HEK293 (cell line): ENCODE measurements at regions not wholly inside any gene's neighbourhood (a gene's known extent, or its start where the extent isn't known, plus 50 kb on each side); places are given as distances from the start of the nearest gene placed in this dataset.

Source experiments
- CTCF ChIA-PET: fragments of 350-600 bp; formaldehyde crosslinking; extraction: SDS; loops from one replicate; lab custom pipeline; 2021; ENCODE audit warnings: antibody characterized with exemption; lab: Yijun Ruan, JAX
- POLR2A ChIA-PET: fragments of 300-600 bp; formaldehyde crosslinking; extraction: SDS; loops from one replicate; lab custom pipeline; 2020; ENCODE audit warnings: antibody characterized with exemption, inconsistent platforms; lab: Yijun Ruan, JAX
- H3K27ac ChIP-seq: fragments of 200-500 bp; sonication (Bioruptor generic); 2 replicates; pipeline ENCODE4 v1.5.1; 2014; ENCODE audit warnings: low read depth, low read length, control low read depth, inconsistent platforms; ENCODE audit errors: extremely low read depth
- H3K36me3 ChIP-seq, 2 experiments: fragments of 200-500 bp in 1 of 2; sonication (Bioruptor generic) in 1 of 2; 1 replicate in 1 of 2; 2 replicates in 1 of 2; pipeline ENCODE4 v1.5.1; 2014 to 2017; ENCODE audit warnings: inconsistent platforms in 2 of 2, low read length in 2 of 2; ENCODE audit not compliant: control insufficient read depth in 2 of 2, insufficient read depth in 1 of 2
- H3K4me1 ChIP-seq: fragments of 200-500 bp; sonication (Bioruptor generic); 2 replicates; pipeline ENCODE4 v1.5.1; 2014; ENCODE audit warnings: mild to moderate bottlenecking, low read length, inconsistent platforms; ENCODE audit not compliant: control insufficient read depth, insufficient read depth
- H3K4me3 ChIP-seq: 2 replicates; pipeline ENCODE4 v1.5.1; 2011; ENCODE audit warnings: low read depth, mild to moderate bottlenecking, control low read depth, low read length, moderate library complexity
- H3K9me3 ChIP-seq: fragments of 200-500 bp; sonication (Bioruptor generic); 2 replicates; pipeline ENCODE4 v1.5.1; 2014; ENCODE audit warnings: low read depth, low read length, inconsistent platforms; ENCODE audit not compliant: control insufficient read depth, insufficient read depth
- BCL11A ChIP-seq: fragments of 450-650 bp; formaldehyde crosslinking; IDR thresholded peaks from 2 replicates; pipeline ENCODE4 v1.5.1; 2016; ENCODE audit warnings: low read depth, missing biosample characterization, missing genetic modification characterization
- KLF16 ChIP-seq: fragments of 450-650 bp; formaldehyde crosslinking; IDR thresholded peaks from 2 replicates; pipeline ENCODE4 v1.5.1; 2017; ENCODE audit warnings: missing biosample characterization, missing genetic modification characterization
- MZF1 ChIP-seq: fragments of 450-650 bp; formaldehyde crosslinking; IDR thresholded peaks from 2 replicates; pipeline ENCODE4 v1.5.1; 2017; ENCODE audit warnings: missing biosample characterization, missing genetic modification characterization, borderline replicate concordance
- SALL2 ChIP-seq: fragments of 450-650 bp; formaldehyde crosslinking; IDR thresholded peaks from 2 replicates; pipeline ENCODE4 v1.5.0; 2017; ENCODE audit warnings: missing biosample characterization, mild to moderate bottlenecking, missing genetic modification characterization, borderline replicate concordance
- SP7 ChIP-seq: fragments of 450-650 bp; formaldehyde crosslinking; IDR thresholded peaks from 2 replicates; pipeline ENCODE4 v1.5.1; 2016; ENCODE audit warnings: missing biosample characterization, missing genetic modification characterization
- YY2 ChIP-seq: fragments of 450-650 bp; formaldehyde crosslinking; IDR thresholded peaks from 2 replicates; pipeline ENCODE4 v1.5.1; 2016; ENCODE audit warnings: missing biosample characterization, missing genetic modification characterization
- ZFP69B ChIP-seq: fragments of 450-650 bp; formaldehyde crosslinking; IDR thresholded peaks from 2 replicates; pipeline ENCODE4 v1.5.1; 2016; ENCODE audit warnings: missing biosample characterization, missing genetic modification characterization
- ZNF140 ChIP-seq: fragments of 450-650 bp; formaldehyde crosslinking; IDR thresholded peaks from 2 replicates; pipeline ENCODE4 v1.5.1; 2016; ENCODE audit warnings: missing biosample characterization, missing genetic modification characterization
- ZNF146 ChIP-seq: fragments of 450-650 bp; formaldehyde crosslinking; IDR thresholded peaks from 2 replicates; pipeline ENCODE4 v1.5.1; 2016; ENCODE audit warnings: missing biosample characterization, missing genetic modification characterization
- ZNF16 ChIP-seq: fragments of 450-650 bp; formaldehyde crosslinking; IDR thresholded peaks from 2 replicates; pipeline ENCODE4 v1.5.1; 2016; ENCODE audit warnings: low read depth, missing biosample characterization, missing genetic modification characterization
- ZNF169 ChIP-seq: fragments of 450-650 bp; formaldehyde crosslinking; IDR thresholded peaks from 2 replicates; pipeline ENCODE4 v1.5.1; 2016; ENCODE audit warnings: missing biosample characterization, missing genetic modification characterization
- ZNF19 ChIP-seq: fragments of 450-650 bp; formaldehyde crosslinking; IDR thresholded peaks from 2 replicates; pipeline ENCODE4; 2016; ENCODE audit warnings: missing biosample characterization, missing genetic modification characterization, low read depth
- ZNF221 ChIP-seq: fragments of 450-650 bp; formaldehyde crosslinking; IDR thresholded peaks from 2 replicates; pipeline ENCODE4 v1.5.1; 2017; ENCODE audit warnings: missing biosample characterization, missing genetic modification characterization, borderline replicate concordance
- ZNF274 ChIP-seq, 2 experiments: fragments of 200-500 bp in 1 of 2; fragments of 450-650 bp in 1 of 2; sonication (Bioruptor generic) in 1 of 2; formaldehyde crosslinking in 1 of 2; IDR thresholded peaks; 2 replicates each; pipeline versions ENCODE4 v1.5.1 to v1.6.1; 2014 to 2016; ENCODE audit warnings: borderline replicate concordance in 1 of 2, inconsistent platforms in 1 of 2, low read length in 1 of 2, missing biosample characterization in 1 of 2, missing genetic modification characterization in 1 of 2
- ZNF341 ChIP-seq: fragments of 450-650 bp; formaldehyde crosslinking; IDR thresholded peaks from 2 replicates; pipeline ENCODE4; 2016; ENCODE audit warnings: low read depth, missing biosample characterization, missing genetic modification characterization
- ZNF350 ChIP-seq: fragments of 450-650 bp; formaldehyde crosslinking; IDR thresholded peaks from 2 replicates; pipeline ENCODE4 v1.5.0; 2017; ENCODE audit warnings: missing biosample characterization, mild to moderate bottlenecking, missing genetic modification characterization
- ZNF433 ChIP-seq: fragments of 450-650 bp; formaldehyde crosslinking; IDR thresholded peaks from 2 replicates; pipeline ENCODE4 v1.5.1; 2016; ENCODE audit warnings: missing biosample characterization, missing genetic modification characterization, low read depth
- ZNF521 ChIP-seq: fragments of 450-650 bp; formaldehyde crosslinking; IDR thresholded peaks from 2 replicates; pipeline ENCODE4 v1.5.1; 2017; ENCODE audit warnings: missing biosample characterization, mild to moderate bottlenecking, missing genetic modification characterization
- ZNF654 ChIP-seq: fragments of 450-650 bp; formaldehyde crosslinking; IDR thresholded peaks from 2 replicates; pipeline ENCODE4 v1.5.1; 2016; ENCODE audit warnings: low read depth, missing biosample characterization, missing genetic modification characterization
- ZNF701 ChIP-seq: fragments of 450-650 bp; formaldehyde crosslinking; IDR thresholded peaks from 2 replicates; pipeline ENCODE4 v1.5.1; 2016; ENCODE audit warnings: missing biosample characterization, missing genetic modification characterization
- TF ChIP-seq, protein P1 (sequence below): fragments of 450-650 bp; formaldehyde crosslinking; IDR thresholded peaks from 2 replicates; pipeline ENCODE4 v1.5.1; 2016; ENCODE audit warnings: missing biosample characterization, missing genetic modification characterization, low read depth
- TF ChIP-seq, protein P2 (sequence below): fragments of 450-650 bp; formaldehyde crosslinking; IDR thresholded peaks from 2 replicates; pipeline ENCODE4 v1.5.1; 2016; ENCODE audit warnings: missing biosample characterization, missing genetic modification characterization
- TF ChIP-seq, protein P3 (sequence below): fragments of 450-650 bp; formaldehyde crosslinking; IDR thresholded peaks from 2 replicates; pipeline ENCODE4 v1.5.1; 2016; ENCODE audit warnings: missing biosample characterization, missing genetic modification characterization

DNA sequence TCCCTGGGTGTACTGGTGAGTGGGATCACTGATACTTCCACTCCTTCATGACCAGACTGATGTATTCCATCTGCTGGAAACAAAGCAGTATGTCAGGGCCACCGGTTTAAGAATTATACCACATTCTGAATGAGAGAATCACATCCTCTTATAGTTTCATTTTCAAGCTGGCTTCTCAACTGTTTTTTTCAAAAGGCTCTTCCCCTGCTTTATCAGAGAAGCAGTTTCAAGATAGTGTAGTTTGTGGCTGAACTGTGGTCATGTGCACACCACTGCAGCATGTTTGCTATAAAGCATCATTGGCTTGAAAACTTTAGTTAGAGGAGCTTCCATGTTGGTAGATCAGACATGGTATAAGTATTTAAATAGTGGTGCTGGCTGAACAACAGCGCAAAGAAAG is 450.5 kb upstream of the CDH10 start (continued):
- TF ChIP-seq ZNF274 (IDR thresholded peaks at IDR 0.05; ENCODE audit: low read length) (no peak), ZNF274 (tag by site-specific recombination; IDR thresholded peaks at IDR 0.05; ENCODE audit: borderline replicate concordance) (no peak), ZNF341 (tag by site-specific recombination) (no peak)

DNA sequence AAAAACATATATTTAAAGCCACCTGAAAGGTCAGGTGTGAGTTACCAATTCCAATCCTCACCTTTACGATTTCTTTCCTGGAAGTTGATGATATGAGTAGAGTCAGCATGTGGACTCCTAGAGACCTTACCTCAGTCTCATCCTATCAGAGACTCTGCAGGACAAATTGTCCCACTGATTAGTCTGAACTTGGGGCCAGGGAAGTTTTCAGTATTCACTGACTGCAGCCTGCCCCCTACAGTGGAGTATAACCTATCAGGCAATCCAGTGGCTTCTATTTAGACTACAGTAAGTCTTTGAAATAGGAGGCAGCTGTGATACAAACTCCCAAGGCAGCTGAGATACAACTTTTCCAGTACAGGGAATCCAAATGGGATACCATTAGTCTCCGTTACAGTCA is 449.4 kb upstream of the CDH10 start:
- ChIA-PET POLR2A (no interaction called here), CTCF (no interaction called here)
- Histone ChIP-seq H3K27ac (no peak overlapping the region), H3K36me3 (no peaks in the 10 kb centered on the region), H3K9me3 (no peaks in the 10 kb centered on the region), H3K4me1 (no peaks in the 10 kb centered on the region), H3K4me3 (no peak overlapping the region)
- TF ChIP-seq, protein P1, sequence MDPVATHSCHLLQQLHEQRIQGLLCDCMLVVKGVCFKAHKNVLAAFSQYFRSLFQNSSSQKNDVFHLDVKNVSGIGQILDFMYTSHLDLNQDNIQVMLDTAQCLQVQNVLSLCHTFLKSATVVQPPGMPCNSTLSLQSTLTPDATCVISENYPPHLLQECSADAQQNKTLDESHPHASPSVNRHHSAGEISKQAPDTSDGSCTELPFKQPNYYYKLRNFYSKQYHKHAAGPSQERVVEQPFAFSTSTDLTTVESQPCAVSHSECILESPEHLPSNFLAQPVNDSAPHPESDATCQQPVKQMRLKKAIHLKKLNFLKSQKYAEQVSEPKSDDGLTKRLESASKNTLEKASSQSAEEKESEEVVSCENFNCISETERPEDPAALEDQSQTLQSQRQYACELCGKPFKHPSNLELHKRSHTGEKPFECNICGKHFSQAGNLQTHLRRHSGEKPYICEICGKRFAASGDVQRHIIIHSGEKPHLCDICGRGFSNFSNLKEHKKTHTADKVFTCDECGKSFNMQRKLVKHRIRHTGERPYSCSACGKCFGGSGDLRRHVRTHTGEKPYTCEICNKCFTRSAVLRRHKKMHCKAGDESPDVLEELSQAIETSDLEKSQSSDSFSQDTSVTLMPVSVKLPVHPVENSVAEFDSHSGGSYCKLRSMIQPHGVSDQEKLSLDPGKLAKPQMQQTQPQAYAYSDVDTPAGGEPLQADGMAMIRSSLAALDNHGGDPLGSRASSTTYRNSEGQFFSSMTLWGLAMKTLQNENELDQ (tag by site-specific recombination): no peak
- TF ChIP-seq MZF1 (tag by site-specific recombination): no peak
- TF ChIP-seq, protein P2, sequence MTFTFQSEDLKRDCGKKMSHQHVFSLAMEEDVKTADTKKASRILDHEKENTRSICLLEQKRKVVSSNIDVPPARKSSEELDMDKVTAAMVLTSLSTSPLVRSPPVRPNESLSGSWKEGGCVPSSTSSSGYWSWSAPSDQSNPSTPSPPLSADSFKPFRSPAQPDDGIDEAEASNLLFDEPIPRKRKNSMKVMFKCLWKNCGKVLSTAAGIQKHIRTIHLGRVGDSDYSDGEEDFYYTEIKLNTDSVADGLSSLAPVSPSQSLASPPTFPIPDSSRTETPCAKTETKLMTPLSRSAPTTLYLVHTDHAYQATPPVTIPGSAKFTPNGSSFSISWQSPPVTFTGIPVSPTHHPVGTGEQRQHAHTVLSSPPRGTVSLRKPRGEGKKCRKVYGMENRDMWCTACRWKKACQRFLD: no peak
- no peak for TF ChIP-seq ZNF221
- no peak for TF ChIP-seq SALL2
- TF ChIP-seq ZNF433 (tag by site-specific recombination): no peak
- TF ChIP-seq ZNF654 (tag by site-specific recombination): no peak
- TF ChIP-seq ZNF140 (tag by site-specific recombination): no peak
- TF ChIP-seq ZNF521 (tag by site-specific recombination): no peak
- no peak for TF ChIP-seq ZFP69B (tag by site-specific recombination)
- no peak for TF ChIP-seq ZNF146 (tag by site-specific recombination)
- TF ChIP-seq ZNF701 (tag by site-specific recombination): no peak
- no peak for TF ChIP-seq ZNF16 (tag by site-specific recombination)
- TF ChIP-seq ZNF350: no peak
- no peak for TF ChIP-seq YY2 (tag by site-specific recombination)
- no peak for TF ChIP-seq ZNF169
- TF ChIP-seq SP7 (tag by site-specific recombination): no peak
- no peak for TF ChIP-seq KLF16 (tag by site-specific recombination)

DNA sequence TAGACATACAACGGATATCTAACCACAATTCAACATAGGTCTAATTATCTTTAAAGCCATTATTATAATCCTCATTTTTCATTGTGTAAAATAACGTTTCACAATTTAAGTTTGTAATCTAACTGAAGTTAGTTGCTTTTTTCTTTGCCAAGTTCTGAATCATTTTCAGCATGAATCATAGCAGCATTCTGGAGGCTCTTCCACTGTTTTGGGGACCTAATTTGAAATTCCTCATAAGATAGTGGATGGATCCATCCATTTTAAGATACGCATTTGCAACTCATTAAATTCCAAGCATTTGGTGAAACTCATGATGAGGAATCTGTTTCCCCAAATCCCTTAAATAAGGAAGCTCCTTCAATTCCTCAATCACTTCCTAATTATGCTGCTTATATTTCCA is 447.1 kb upstream of the CDH10 start:
- H3K27ac ChIP-seq: no peak overlapping the region
- ChIA-PET CTCF (interaction anchor here (0.7 kb wide), 1 partner anchor 39 kb away, joined by 3 read pairs; no protein-coding TSS in a partner anchor), POLR2A (no interaction called here)
- H3K4me3 ChIP-seq: no peak overlapping the region
- no peaks in the 10 kb centered on the region for H3K36me3 ChIP-seq
- no peaks in the 10 kb centered on the region for H3K9me3 ChIP-seq
- H3K4me1 ChIP-seq: no peaks in the 10 kb centered on the region
- TF ChIP-seq ZNF19 (tag by site-specific recombination) (no peak), BCL11A (no peak)
- TF ChIP-seq, protein P3, sequence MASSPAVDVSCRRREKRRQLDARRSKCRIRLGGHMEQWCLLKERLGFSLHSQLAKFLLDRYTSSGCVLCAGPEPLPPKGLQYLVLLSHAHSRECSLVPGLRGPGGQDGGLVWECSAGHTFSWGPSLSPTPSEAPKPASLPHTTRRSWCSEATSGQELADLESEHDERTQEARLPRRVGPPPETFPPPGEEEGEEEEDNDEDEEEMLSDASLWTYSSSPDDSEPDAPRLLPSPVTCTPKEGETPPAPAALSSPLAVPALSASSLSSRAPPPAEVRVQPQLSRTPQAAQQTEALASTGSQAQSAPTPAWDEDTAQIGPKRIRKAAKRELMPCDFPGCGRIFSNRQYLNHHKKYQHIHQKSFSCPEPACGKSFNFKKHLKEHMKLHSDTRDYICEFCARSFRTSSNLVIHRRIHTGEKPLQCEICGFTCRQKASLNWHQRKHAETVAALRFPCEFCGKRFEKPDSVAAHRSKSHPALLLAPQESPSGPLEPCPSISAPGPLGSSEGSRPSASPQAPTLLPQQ (tag by site-specific recombination): no peak
